IgD-negative memory B cell (primary cell): ENCODE measurements at regions not wholly inside any gene's neighbourhood (a gene's known extent, or its start where the extent isn't known, plus 50 kb on each side); places are given as distances from the start of the nearest gene placed in this dataset.

ENCODE experiments used
- H3K27ac Mint-ChIP-seq, 3 donors: one replicate each; pipeline ENCODE4 v1.8.0; 2020 to 2022; ENCODE audit warnings: mild to moderate bottlenecking in 3 of 3, mixed read lengths in 3 of 3, moderate library complexity in 1 of 3
- H3K27me3 Mint-ChIP-seq: one replicate; pipeline ENCODE4 v1.8.0; 2021; ENCODE audit warnings: mixed read lengths
- H3K36me3 Mint-ChIP-seq: one replicate; pipeline ENCODE4 v1.8.0; 2020; ENCODE audit warnings: mild to moderate bottlenecking, mixed read lengths
- H3K4me1 Mint-ChIP-seq, 3 donors: one replicate each; pipeline ENCODE4 v1.8.0; 2020 to 2022; ENCODE audit warnings: mixed read lengths in 3 of 3, mild to moderate bottlenecking in 1 of 3
- H3K4me3 Mint-ChIP-seq, 4 donors: one replicate each; pipeline ENCODE4 v1.8.0; 2020 to 2022; ENCODE audit warnings: mild to moderate bottlenecking in 4 of 4, mixed read lengths in 4 of 4, moderate library complexity in 3 of 4
- H3K9me3 Mint-ChIP-seq, 3 donors: one replicate each; pipeline ENCODE4 v1.8.0; 2020 to 2021; ENCODE audit warnings: mixed read lengths in 3 of 3, mild to moderate bottlenecking in 1 of 3

DNA sequence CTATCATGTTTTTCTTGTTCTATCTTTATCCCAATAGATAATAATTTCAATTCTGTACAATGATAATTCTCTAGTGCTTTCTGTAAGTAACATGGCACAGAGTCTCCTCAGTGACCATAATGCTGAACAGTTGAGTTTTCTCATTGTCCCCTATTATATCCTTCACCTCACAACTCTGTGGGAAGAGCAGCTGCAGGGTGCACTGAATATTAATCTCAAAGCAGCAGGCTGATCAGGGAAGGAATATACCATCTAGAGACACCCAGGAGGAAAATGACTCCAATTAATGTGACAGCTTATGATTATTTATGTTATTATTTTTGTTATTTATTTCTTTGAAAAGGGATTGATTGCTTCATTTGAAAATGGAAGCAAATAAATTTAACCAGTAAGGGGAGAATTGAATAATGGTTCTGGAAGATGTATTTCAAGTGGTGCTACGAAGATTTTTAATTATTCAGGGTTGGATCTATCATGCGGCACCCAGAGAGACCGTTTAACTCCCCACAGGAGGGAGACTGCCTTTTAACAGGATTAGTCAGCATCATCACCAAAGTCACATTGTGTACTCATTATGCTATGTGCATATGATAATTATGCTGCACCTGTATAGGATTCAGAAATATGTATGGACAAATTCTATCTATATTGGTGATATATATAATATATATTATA is 1015.7 kb upstream of the GOT2 start:
- Mint-ChIP-seq H3K4me1 (no peaks in the 10 kb centered on the region), H3K9me3 (peaks cover 0 to 10% (median 5%) of the 10 kb centered on the region in 3 donors), H3K27me3 (no peaks in the 10 kb centered on the region), H3K4me3 (no peak overlapping the region), H3K27ac (no peak overlapping the region), H3K36me3 (no peaks in the 10 kb centered on the region)

DNA sequence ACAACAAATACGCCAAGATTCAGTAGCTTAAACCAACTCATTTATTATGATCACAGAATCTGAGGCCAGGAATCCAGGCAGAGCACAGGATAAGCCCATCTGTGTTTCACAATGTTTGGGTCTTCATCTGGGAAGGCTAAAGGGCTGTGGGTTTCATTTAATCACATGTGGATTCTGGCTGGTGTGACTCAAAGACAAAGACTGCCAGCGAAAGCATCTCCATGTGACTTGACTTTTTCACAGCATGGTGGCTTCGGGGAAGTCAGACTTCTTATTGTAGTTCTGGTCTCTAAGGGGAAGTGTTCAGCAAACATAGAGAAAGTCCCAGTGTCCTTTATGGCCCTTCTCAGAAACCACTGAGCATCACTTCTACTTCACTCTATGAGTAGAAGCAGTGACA is 1014.4 kb upstream of the GOT2 start:
- Mint-ChIP-seq H3K4me3 (no peak overlapping the region), H3K4me1 (no peaks in the 10 kb centered on the region), H3K9me3 (peaks cover 0 to 10% (median 3%) of the 10 kb centered on the region in 3 donors), H3K36me3 (no peaks in the 10 kb centered on the region), H3K27ac (no peak overlapping the region), H3K27me3 (no peaks in the 10 kb centered on the region)

GRCh38 chr16:59743504-59743903 is 1009.4 kb upstream of the GOT2 start:
- no peak overlapping the region for H3K27ac Mint-ChIP-seq
- H3K4me3 Mint-ChIP-seq, result no peak overlapping the region
- peaks cover 0 to 14% (median 3%) of the 10 kb centered on the region in 3 donors for H3K9me3 Mint-ChIP-seq
- H3K36me3 Mint-ChIP-seq, result no peaks in the 10 kb centered on the region
- H3K27me3 Mint-ChIP-seq, result no peaks in the 10 kb centered on the region
- H3K4me1 Mint-ChIP-seq, result no peaks in the 10 kb centered on the region

- Mint-ChIP-seq H3K27ac (no peak overlapping the region), H3K4me1 (no peaks in the 10 kb centered on the region), H3K4me3 (no peak overlapping the region), H3K27me3 (no peaks in the 10 kb centered on the region), H3K36me3 (no peaks in the 10 kb centered on the region), H3K9me3 (peaks cover 0 to 13% (median 5%) of the 10 kb centered on the region in 3 donors)
Measured at GRCh38 chr16:59740858-59741257, 1006.7 kb upstream of the GOT2 start.

- Mint-ChIP-seq H3K27ac (no peak overlapping the region), H3K9me3 (peaks cover 0 to 9% (median 5%) of the 10 kb centered on the region in 3 donors), H3K36me3 (no peaks in the 10 kb centered on the region), H3K27me3 (no peaks in the 10 kb centered on the region), H3K4me1 (no peaks in the 10 kb centered on the region), H3K4me3 (no peak overlapping the region)
Measured at GRCh38 chr16:59737274-59737673, 1003.2 kb upstream of the GOT2 start.

- H3K27ac Mint-ChIP-seq, result no peak overlapping the region
- no peaks in the 10 kb centered on the region for H3K4me1 Mint-ChIP-seq
- peaks cover 2 to 10% (median 9%) of the 10 kb centered on the region in 3 donors for H3K9me3 Mint-ChIP-seq
- H3K4me3 Mint-ChIP-seq, result no peak overlapping the region
- no peaks in the 10 kb centered on the region for H3K36me3 Mint-ChIP-seq
- no peaks in the 10 kb centered on the region for H3K27me3 Mint-ChIP-seq
Measured at GRCh38 chr16:59733321-59733720, 999.2 kb upstream of the GOT2 start.

DNA sequence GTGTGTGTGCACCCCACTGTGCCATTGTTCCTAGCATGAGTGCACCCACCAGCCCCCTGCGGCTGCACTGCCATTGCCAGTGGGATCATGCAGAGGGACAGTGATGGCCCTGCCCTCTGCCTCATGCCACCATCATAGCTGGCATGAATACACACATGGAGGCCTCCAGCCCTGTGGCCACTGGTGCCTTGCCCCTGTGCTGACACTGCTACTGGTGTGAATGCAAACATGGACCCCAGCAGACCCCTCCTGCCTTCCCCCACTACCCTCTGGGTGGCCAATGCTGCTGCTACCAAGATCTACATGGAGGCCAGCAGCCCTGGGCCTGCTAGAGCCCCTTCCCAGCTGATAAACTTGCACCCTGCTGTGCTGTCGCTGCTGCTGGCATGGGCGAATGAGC is 995.5 kb upstream of the GOT2 start:
- H3K4me1 Mint-ChIP-seq, result no peaks in the 10 kb centered on the region
- H3K27me3 Mint-ChIP-seq, result no peaks in the 10 kb centered on the region
- H3K36me3 Mint-ChIP-seq, result peaks cover 1% of the 10 kb centered on the region
- H3K9me3 Mint-ChIP-seq, result peaks cover 2 to 15% (median 8%) of the 10 kb centered on the region in 3 donors
- no peak overlapping the region for H3K27ac Mint-ChIP-seq
- no peak overlapping the region for H3K4me3 Mint-ChIP-seq

DNA sequence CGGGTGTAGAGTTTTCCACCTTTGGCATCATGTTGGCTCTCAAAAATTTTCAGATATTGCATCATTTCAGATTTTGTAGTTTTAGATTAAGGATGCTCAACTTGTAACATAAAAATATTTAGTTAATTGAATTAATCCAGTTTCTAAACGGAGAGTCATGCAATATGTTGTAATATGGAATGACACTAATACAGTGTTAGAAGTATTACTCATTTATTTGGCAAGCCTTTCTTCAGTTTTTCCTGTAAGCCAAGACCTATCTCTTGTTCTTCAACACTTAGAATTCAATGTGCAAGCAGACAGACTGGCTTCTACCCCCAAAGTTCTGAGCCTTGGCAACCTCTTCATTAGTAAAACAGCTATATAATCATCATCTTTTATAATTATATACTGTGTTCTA is 985.0 kb upstream of the GOT2 start:
- Mint-ChIP-seq H3K27me3 (no peaks in the 10 kb centered on the region), H3K27ac (no peak overlapping the region), H3K4me3 (no peak overlapping the region), H3K9me3 (peaks cover 0 to 1% (median 0%) of the 10 kb centered on the region in 3 donors), H3K36me3 (no peaks in the 10 kb centered on the region), H3K4me1 (no peaks in the 10 kb centered on the region)

GRCh38 chr16:59707436-59708226 is 973.5 kb upstream of the GOT2 start:
- Mint-ChIP-seq H3K27me3 (no peaks in the 10 kb centered on the region), H3K9me3 (peaks cover 2 to 8% (median 3%) of the 10 kb centered on the region in 3 donors), H3K4me1 (no peaks in the 10 kb centered on the region), H3K36me3 (no peaks in the 10 kb centered on the region), H3K4me3 (no peak overlapping the region), H3K27ac (no peak overlapping the region)

- H3K27ac Mint-ChIP-seq, result no peak overlapping the region
- H3K4me1 Mint-ChIP-seq, result no peaks in the 10 kb centered on the region
- no peaks in the 10 kb centered on the region for H3K27me3 Mint-ChIP-seq
- H3K36me3 Mint-ChIP-seq, result no peaks in the 10 kb centered on the region
- no peak overlapping the region for H3K4me3 Mint-ChIP-seq
- H3K9me3 Mint-ChIP-seq, result peaks cover 2 to 4% (median 4%) of the 10 kb centered on the region in 3 donors
Measured at GRCh38 chr16:59701963-59702930, 968.1 kb upstream of the GOT2 start.

GRCh38 chr16:59699786-59700185 is 965.7 kb upstream of the GOT2 start:
- Mint-ChIP-seq H3K9me3 (peaks cover 2 to 7% (median 4%) of the 10 kb centered on the region in 3 donors), H3K27me3 (no peaks in the 10 kb centered on the region), H3K27ac (no peak overlapping the region), H3K4me1 (peaks cover 0 to 2% (median 0%) of the 10 kb centered on the region in 3 donors), H3K4me3 (no peak overlapping the region), H3K36me3 (no peaks in the 10 kb centered on the region)

GRCh38 chr16:59698346-59699020 is 964.4 kb upstream of the GOT2 start:
- Mint-ChIP-seq H3K4me1 (peaks cover 0 to 2% (median 0%) of the 10 kb centered on the region in 3 donors), H3K9me3 (peaks cover 2 to 7% (median 4%) of the 10 kb centered on the region in 3 donors), H3K36me3 (no peaks in the 10 kb centered on the region), H3K27ac (no peak overlapping the region), H3K4me3 (no peak overlapping the region), H3K27me3 (no peaks in the 10 kb centered on the region)

DNA sequence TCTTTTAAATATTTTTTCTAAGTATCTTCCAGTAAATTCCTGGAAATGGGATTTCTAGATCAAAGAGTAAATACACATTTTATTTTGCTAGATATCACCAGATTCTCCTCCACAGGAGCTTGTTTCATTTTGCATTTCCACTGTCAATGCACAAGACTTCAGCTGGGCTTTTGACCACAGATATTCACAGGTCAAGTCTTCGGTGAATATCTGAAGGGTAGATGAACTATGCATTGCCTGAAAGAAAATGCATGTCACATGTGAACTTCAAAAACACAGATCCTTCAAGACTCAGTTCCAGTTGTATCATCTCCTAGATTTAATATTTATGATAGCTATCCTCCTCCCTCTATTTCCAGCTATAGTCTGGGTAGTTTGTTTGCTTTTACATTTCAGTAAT is 963.6 kb upstream of the GOT2 start:
- Mint-ChIP-seq H3K9me3 (peaks cover 2 to 7% (median 4%) of the 10 kb centered on the region in 3 donors), H3K27me3 (no peaks in the 10 kb centered on the region), H3K36me3 (no peaks in the 10 kb centered on the region), H3K27ac (no peak overlapping the region), H3K4me3 (no peak overlapping the region), H3K4me1 (peaks cover 0 to 2% (median 0%) of the 10 kb centered on the region in 3 donors)

DNA sequence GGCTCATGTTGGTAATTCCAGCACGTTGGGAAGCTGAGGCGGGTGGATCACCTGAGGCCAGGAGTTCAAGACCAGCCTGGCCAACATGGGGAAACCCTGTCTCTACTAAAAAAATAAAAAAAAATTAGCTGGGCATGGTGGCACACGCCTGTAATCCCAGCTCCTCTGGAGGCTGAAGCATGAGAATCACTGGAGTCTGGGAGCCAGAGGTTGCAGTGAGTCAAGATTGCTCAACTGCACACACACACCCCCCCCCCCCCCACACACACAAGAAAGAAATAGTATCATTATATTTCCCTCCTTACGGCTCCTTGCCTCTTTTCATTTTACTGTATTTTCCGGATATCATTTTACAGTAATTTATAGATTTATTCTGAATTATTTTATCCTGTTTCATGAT is 963.1 kb upstream of the GOT2 start:
- no peaks in the 10 kb centered on the region for H3K27me3 Mint-ChIP-seq

More for the DNA sequence above, 963.1 kb upstream of the GOT2 start:
- Mint-ChIP-seq H3K4me3 (no peak overlapping the region), H3K36me3 (no peaks in the 10 kb centered on the region), H3K27ac (no peak overlapping the region), H3K4me1 (peaks cover 0 to 2% (median 0%) of the 10 kb centered on the region in 3 donors), H3K9me3 (peaks cover 2 to 7% (median 4%) of the 10 kb centered on the region in 3 donors)
